SIG-M5 (cell line): ENCODE measurements at regions not wholly inside any gene's neighbourhood (a gene's known extent, or its start where the extent isn't known, plus 50 kb on each side); places are given as distances from the start of the nearest gene placed in this dataset.

Experiments
- DNase-seq: peaks from one replicate; lab custom pipeline; 2025; lab: John Stamatoyannopoulos, UW

DNA sequence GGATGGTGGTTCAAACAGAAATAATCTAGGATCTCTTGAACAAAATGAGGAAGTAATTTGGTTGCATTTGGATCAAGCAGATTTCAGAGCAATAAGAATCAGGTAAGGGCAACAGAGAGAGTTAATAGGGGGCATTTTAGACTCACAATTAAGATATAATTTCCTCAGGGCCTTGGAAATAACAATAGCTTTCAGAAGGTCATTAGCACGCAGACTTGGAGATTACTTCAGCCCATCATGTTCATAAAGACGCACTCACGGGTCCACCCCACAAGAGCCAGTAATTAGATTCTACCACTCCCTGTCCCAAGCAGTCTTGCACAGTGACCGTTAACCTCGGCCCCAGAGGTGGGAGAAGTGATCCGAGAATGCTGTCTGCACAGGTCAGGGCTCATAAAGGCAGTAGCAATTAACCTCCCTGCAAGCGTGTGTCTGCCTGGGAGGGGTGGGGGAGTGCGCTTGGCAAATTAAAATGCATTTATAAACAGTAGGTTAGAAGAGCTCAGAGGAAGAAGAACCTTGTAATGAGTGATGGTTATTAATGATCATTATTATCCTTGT is 125.7 kb upstream of the CCDC196 start:
- DNase-seq: no peak

DNA sequence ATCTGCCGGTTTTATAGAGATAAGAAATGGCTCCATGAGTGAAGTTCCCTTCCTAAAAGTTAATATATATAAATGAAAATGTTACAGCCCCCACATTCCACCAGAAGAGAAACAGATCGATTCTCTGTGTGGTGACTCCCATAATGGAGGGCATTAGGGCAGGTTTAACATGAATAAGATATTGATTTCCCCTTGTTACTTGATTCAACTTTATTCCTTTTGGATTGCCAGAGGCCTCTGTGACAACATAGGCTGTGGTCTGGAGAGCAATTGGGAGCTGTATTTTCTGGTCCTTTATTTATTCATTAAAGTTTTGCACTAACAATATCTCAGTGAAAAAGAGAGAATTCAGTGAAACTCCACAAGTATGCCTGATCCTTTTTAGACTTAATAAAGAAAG is 125.2 kb upstream of the CCDC196 start:
- DNase-seq: no peak

DNA sequence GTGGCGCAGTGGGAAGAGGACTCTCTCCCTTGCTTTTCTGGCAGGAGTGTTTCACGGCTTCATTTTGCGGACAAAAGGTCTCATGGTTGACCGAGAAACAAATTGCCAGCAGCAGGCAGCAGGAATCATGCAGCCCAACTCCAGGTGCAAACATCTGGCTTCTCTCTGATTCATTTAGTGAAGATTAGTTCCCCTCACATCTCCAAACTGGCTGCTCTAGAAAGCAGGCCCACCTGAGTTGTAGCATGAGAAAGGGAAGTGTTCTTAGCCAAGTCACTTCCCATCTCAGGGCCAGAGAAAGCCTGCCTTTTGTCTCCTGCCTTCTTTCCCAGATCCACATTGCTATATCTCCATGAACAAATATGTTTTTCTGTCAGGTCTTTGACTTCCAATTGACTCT is 120.8 kb upstream of the CCDC196 start:
- DNase-seq: no peak

DNA sequence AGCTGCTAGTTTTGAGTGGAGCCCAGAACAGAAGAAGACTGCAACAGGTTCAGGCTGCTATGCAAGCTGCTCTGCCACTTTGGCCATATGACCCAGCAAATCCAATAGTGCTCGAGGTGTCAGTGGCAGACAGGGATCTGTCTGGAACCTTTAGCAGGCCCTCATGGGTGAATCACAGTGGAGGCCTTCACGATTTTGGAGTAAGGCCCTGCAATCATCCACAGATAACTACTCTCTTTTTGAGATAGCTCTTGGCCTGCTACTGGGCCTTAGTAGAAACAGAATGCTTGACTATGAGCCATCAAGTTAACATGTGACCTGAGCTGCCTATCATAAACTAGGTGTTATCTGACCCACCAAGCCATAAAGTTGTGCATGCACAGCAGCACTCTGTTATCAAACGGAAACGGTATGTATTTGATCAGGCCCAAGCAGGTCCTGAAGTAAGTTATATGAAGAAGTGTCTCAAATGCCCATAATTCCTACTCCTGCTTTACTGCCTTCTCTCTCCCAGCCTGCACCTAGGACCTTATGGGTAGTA is 116.9 kb upstream of the CCDC196 start:
- no peak for DNase-seq

DNA sequence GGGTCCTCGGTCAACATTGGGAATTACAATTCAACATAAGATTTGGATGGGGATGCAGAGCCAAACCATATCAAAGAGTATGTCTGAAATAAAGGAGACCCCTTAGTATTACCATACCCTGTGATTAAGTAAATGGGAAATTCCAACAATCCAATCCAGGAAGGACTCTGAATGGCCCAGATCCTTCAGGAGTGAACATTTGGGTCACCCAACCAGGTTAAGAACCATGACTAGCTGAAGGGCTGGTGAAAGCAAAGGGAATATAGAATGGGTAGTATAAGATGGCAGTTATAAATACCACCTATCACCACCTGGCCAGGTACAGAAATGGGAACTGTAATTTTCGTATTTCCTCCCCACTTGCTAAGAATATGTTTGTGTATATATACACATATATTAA is 114.4 kb upstream of the CCDC196 start:
- no peak for DNase-seq

DNA sequence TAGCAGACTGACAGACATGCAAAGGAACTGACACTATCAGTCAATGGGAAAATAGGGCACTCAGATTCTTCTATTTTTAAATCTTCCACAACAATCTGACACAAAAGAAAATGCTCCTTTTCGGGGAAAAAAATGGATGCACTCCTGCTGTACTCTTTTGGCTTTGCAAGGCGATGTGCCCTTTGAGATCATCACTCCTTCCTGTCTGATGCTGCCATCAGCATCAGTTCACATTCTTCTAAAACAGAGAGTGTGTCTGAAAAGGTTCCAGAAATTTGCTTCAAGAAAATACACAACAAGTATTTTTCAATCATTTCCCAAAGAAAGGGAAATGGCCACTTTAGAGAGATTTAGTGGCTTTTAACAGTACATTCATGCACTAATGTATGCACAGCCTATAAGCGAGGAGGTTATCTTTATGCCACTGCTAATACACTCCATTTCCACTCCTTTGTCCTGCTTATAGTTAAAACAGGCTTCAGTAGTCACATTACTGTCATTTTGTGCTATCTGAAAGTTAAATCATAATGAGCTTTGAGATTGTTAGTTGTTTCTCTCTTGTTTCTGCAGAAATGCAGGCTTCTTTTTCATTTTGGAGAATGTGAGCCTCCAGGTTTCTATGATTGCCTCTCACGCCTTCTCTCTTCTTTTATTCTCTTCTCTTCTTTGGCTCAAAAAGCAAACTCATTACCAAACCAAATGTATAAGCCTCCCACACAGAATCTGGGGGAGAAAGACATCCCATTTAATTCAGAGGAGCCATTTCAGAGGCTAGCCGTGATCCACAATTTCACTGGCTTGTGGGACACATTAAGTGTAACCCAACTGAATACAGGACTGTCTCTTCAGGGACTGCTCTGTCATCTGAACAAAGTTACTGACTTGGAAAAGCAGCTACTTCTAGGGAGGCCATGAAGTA is 110.9 kb upstream of the CCDC196 start:
- no peak for DNase-seq

DNA sequence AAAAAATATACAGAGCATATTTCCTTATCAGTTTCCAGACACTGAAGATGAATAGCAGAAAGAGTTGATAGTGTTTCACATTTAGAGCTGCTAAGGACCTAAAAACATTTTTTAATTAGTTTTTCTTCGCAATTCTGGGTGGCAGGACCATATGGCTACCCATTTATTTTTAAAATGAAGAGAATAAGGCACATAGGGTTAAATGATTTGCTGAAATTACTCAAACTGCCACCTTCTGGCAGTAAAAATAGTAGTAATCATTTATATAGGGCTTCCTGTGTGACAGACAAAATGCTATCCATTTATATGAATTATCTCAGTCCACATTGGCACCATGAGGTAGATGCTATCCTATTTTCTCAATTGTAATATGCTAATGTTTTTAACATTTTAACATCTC is 108.6 kb upstream of the CCDC196 start:
- no peak for DNase-seq

DNA sequence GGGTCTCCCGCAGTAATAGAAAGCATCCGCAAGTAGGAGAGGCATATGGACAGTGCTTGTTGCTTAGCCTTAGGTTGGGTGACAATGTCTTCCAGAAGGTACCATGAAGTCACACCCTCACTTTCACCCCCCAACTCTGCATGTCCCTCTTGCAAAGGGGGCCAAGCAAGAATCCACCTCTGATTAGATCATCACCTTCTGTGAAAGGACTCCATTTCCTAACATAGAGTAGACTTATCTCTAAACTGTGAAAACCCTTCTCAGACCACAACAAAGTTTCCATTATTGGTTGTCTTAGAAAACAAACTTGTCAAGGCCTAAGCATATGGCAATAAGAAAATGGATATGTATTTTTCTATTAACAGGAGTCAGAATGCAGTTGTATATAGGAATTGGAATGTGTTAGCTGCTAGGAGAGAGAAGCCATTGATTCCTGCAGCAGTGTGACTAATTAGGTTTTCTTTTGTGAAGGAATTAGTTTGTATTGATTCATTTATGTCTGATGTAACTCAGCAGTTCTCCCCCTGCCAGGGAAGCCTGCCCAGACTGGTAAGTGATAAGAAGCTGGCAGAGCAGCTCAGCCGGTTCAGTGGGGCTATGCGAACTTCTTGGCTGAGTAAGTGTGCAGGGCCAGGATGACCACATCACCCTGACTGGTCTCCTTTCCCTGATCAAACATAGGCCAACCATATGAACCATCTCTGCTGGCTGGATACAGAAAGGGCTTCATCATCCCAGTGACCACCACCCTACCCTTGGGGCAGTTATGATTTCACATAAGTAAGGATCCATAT is 107.3 kb upstream of the CCDC196 start:
- DNase-seq: no peak

DNA sequence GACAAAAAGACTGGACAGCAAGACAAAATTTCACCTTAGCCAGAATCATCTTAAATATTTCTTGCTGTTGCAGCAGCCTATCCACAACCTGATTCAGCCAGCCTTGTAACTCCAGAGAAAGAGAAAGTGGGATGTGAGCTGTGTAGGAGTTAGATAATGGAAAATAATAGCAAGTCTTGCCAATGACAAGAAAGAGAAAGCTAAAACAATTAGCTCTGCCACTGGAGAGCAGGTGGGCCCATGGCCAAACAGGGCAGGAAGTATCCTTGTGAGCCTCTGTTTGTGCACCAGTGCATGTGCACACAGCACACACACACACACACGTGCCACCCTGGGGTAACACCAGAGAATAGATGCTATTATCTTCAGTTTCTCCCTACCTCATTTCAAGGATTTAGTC is 106.0 kb upstream of the CCDC196 start:
- no peak for DNase-seq

DNA sequence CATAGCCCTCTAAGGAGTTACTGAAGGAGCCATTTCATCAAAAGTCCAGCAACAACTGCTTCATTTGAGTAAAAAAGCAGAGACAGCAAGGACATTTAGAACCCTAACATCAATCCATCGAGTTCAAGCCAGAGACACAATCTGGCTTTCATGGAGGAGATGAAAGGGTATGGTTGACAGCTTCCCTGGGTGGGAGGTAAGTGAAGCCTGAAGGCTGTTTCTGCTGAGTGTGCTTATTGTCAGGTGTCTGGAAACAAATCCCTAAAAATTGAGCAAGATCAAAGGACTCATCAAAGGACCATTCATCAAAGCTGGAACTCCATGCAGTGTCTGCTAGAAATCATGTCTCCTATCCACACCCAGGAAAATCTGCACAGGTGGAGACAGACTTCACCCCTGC is 104.4 kb upstream of the CCDC196 start:
- no peak for DNase-seq

DNA sequence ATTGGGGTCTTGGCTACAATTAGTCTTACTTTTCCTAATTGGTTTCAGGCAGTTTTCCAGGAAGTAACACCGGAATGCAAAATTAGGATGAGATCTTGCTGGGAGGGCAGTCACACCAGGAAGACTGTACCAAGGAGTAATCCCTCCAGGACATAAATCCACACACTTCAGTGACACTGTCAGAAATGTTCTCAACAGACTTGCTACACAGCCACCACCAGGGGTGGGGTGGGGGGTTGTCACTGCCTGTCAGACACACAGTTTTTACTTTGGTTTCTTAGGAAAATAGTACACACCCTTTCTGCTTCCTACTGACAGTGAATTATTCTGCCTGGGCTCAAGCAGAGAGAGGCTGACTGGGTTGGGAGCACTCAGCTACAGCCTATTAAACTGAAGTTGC is 102.9 kb upstream of the CCDC196 start:
- no peak for DNase-seq

DNA sequence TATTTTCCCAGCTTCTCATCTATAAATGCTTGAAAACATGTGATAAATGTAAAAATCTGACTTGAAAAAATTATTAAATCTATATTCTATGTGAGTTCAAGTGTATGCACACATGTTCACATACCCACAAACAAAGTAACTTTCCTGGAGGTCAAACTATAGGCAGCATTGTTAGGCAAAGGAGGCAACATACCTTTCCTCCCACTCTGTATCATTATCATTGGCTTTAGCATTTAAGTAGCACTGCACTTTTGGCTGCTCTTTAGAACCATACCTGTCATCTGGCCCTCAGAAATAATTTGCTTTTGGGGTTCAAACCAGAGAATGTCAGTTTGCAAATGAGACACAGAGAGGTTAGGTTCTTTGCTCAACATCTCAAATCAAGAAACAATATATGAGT is 102.4 kb upstream of the CCDC196 start:
- DNase-seq: no peak

DNA sequence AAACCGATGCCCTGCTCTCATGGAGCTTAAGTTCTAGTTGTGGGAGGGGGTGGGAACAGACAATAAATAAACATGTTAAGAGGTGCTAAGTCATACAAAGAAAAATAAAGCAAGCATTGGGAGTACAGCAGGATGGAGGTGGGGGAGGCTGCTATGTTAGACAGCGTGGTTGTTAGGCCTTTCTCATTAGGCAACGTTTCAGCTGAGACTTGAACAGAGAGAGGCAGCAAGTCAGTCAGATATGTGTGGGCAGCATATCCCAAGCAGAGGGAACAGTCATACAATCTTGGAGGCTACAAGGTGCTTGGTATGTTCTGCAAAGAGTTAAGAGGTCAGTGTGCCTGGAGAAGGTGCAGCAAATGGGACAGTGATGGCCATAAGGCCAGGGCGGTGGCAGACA is 97.7 kb upstream of the CCDC196 start:
- no peak for DNase-seq

DNA sequence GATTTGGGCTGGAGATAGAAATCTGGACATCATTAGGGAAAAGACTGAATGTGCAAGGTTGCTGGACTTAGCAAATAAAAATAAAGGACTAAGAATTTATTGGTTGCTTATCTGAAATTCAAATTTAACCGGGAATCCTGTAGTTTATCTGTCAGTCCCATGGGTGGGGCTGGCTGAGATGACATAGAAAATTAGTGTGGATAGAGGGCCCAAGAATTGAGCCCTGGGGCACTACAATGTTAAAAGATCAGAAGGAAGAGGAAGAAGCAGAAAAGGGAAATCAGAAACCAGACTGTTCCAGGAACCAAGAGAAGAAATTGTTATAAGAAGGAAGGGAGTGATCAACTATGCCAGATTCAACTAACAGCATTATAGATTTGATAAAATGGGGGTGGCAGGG is 96.7 kb upstream of the CCDC196 start:
- no peak for DNase-seq

DNA sequence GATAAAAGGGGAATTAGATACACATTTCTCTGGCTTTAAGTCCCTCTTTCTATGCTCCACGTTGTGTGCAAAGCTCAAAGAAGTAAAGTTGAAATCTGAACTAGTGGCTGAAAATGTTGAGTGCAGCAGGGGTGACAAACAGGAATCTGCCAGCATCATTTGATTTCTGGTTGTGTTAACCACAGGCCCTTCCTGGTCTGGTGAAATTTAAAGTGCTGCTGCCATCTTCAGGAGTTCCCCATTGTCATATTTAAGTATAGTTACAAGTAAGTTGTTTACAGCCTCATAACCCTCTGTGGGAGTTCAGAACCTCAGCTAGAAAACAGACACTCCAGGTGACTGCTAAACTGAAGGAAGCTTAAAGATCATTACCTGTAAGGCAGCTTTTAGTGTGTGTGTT is 90.9 kb upstream of the CCDC196 start:
- no peak for DNase-seq

DNA sequence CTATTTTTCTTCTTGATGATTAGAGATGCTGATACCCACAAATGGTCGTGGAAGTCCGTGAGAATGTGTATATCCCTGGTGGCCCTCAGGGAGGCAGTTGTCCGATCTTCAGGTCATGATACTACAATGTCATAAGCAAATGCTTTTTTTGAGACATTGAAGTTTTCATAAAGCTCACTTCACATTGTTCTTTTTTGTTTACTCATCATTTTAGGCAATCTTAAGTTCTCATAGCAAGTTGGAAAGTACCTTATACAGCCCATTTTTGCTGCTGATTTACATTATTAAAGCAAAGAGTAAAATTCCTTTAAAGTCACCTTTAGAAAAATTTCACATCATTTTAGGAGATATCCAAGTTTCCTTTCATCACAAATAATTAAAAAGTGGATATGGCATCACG is 90.0 kb upstream of the CCDC196 start:
- DNase-seq: no peak

DNA sequence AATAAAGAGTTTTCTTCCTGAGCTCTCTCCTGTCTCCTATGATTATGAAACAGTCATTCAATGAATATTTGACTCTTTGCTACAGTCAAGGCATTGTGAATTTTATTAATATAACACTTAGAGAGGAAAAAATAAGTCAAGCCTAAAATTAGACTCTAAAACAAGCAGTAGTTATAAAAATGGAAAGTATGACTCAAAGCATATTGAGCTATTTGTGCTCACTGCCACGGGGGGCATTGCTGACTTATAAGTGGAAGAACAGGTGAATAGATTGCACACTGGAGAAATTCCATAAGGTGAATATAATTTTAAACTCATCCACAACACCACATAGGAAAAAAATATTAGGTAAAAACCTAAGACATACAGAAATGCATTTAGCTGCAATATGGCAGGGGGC is 87.7 kb upstream of the CCDC196 start:
- no peak for DNase-seq

DNA sequence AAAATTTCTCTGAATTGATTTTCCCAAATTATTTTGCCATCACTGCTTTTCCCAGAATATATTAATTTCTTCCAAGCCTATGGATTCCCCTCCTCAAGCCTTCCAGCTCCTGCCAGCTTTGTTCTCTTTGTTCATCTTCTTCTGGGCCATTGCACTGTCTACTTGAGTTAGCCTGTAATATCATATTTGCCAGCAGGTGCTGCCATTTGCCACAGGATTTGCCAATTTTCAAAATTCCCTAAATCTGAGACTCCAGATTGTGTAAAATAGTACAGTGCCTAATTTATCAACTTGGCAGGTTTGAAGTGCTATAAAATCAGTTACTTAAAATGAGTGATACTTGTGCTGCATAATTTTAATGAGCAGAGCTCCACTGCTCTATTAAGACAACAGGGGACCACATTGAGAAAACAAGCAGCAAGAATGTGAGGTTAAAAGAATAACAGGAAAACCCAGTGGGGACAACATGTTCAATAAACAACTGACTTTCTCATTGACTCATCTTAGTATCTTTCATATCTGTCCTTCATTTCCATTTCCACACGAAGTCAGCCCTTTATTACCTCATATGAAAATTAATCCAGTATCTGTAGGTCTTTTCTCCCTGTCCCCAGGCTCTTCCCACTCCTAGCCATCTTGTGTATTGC is 84.6 kb upstream of the CCDC196 start:
- no peak for DNase-seq

DNA sequence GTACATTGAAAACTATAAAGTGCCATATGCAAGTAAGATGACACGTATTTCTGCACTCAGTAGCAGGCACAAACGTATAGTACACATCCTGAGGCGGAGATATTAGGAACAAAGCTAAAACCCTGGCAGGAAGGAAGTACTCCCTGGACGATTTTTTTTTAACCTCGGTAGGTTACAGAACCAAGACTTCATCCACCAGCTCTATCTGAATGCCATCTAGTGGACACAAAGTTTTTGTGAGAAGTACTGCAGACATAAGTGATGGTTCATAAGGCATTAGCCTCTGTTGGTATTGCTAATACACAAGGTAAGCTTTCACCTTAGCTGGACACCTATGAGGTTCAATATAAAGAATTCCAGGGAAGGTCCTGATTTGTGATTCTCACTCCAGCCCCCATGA is 83.0 kb upstream of the CCDC196 start:
- no peak for DNase-seq

DNA sequence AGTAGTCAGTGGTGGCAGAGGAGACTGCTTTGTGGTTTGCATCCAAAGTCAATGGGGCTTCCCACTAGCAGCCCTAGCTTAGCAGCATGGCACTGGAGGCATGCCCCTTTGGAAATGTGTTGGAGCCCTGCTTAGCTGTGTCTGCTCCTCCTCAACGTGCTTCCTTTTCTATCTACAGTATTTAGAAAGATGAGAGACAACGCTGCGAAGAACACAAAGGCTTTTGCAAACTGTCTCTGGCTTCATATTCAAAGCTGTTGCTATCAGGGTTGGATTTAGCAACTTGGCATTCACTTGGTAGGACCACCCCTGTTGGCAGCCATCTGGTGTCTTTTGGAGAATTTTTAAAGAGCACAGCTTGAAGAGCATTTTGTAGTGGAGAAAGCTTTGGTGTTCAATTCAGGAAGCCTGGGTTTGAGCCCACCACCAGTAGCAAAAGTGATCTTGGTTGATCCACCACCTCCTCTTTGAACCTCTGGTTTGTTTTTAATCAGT is 82.1 kb upstream of the CCDC196 start:
- no peak for DNase-seq

DNA sequence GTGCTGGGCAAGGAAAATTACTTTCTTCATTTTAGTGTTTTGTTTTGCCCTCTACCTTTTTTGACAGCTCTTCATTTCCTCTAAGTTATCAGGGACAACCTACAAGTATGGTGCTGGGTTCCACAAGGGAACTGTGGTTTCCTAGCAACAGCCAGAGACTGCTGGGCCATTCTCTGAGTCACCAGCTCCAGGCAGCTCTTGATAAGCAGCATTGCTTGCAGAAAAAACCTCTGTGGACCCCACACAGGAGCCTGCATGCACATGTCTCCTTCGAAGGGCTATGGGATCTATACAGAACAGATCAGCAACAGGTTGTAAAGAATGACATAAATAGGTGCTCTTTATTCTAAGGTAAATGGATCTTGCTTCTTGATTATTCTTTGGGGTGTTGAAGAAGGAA is 81.0 kb upstream of the CCDC196 start:
- DNase-seq: no peak

DNA sequence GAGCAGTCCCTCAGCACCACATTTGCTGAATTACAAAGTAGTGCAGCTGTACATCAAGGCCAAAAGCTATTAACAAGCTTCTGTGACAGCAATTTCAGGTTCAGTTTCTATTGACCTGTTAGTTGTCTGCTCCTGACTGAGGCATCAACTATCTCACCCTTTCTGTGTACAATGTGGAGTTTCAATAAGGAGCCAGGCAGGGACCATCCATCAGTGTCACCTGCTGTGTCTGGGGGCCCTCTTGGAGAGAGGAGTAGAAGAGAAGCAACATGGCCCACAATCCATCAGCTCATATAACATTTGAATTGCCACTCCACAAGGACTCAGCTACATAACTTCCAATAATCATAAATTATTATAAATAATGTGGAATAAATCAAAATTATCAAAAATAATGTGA is 72.3 kb upstream of the CCDC196 start:
- no peak for DNase-seq
